ENCODE measurements at regions not wholly inside any gene's neighbourhood (a gene's known extent, or its start where the extent isn't known, plus 50 kb on each side); places are given as distances from the start of the nearest gene placed in this dataset.

GRCh38 chr6:155709262-155709661 lies 253.6 kb upstream of the NOX3 start:
- Mint-ChIP-seq H3K4me3 (no peak overlapping the region), H3K9me3 (peaks cover 6% of the 10 kb centered on the region; the same call in 1 of the 2 replicates), H3K27ac (no peak overlapping the region), H3K27me3 (ENCODE audit: insufficient read depth) (peaks cover 3% of the 10 kb centered on the region; the same call in 1 of the 2 replicates), H3K36me3 (ENCODE audit: low read depth) (peaks cover 11% of the 10 kb centered on the region), H3K4me1 (ENCODE audit: low read depth) (no peaks in the 10 kb centered on the region; the same call in 1 of the 2 replicates)
- TF ChIP-seq CTCF (IDR thresholded peaks at IDR 0.05) = no peak
- DNase-seq = no peak

GRCh38 chr6:155708100-155708499 lies 252.5 kb upstream of the NOX3 start:
- Mint-ChIP-seq H3K9me3 (peaks cover 6% of the 10 kb centered on the region; the same call in 1 of the 2 replicates), H3K36me3 (ENCODE audit: low read depth) (peaks cover 11% of the 10 kb centered on the region), H3K4me1 (ENCODE audit: low read depth) (no peaks in the 10 kb centered on the region; the same call in 1 of the 2 replicates), H3K4me3 (no peak overlapping the region), H3K27me3 (ENCODE audit: insufficient read depth) (peaks cover 3% of the 10 kb centered on the region; the same call in 1 of the 2 replicates), H3K27ac (no peak overlapping the region)
- no peak for TF ChIP-seq CTCF (IDR thresholded peaks at IDR 0.05)
- no peak for DNase-seq

- no peak overlapping the region for H3K4me3 Mint-ChIP-seq
These were observed 251.2 kb upstream of the NOX3 start for GRCh38 chr6:155706806-155707205.

GRCh38 chr6:155706341-155706740 lies 250.7 kb upstream of the NOX3 start:
- Mint-ChIP-seq H3K4me3 (no peak overlapping the region), H3K36me3 (ENCODE audit: low read depth) (peaks cover 11% of the 10 kb centered on the region), H3K9me3 (peaks cover 6% of the 10 kb centered on the region; the same call in 1 of the 2 replicates), H3K27me3 (ENCODE audit: insufficient read depth) (peaks cover 3% of the 10 kb centered on the region; the same call in 1 of the 2 replicates), H3K27ac (no peak overlapping the region), H3K4me1 (ENCODE audit: low read depth) (no peaks in the 10 kb centered on the region; the same call in 1 of the 2 replicates)
- TF ChIP-seq CTCF (IDR thresholded peaks at IDR 0.05) = no peak
- no peak for DNase-seq

More at GRCh38 chr6:155706806-155707205, 251.2 kb upstream of the NOX3 start:
- peaks cover 3% of the 10 kb centered on the region; the same call in 1 of the 2 replicates for H3K27me3 Mint-ChIP-seq (ENCODE audit: insufficient read depth)
- H3K4me1 Mint-ChIP-seq (ENCODE audit: low read depth) = no peaks in the 10 kb centered on the region; the same call in 1 of the 2 replicates
- no peak for TF ChIP-seq CTCF (IDR thresholded peaks at IDR 0.05)
- DNase-seq = no peak
- peaks cover 6% of the 10 kb centered on the region; the same call in 1 of the 2 replicates for H3K9me3 Mint-ChIP-seq
- H3K36me3 Mint-ChIP-seq (ENCODE audit: low read depth) = peaks cover 11% of the 10 kb centered on the region
- H3K27ac Mint-ChIP-seq = no peak overlapping the region

GRCh38 chr6:155701342-155701741 lies 245.7 kb upstream of the NOX3 start:
- DNase-seq = no peak
- H3K4me1 Mint-ChIP-seq (ENCODE audit: low read depth) = no peaks in the 10 kb centered on the region
- no peaks in the 10 kb centered on the region for H3K36me3 Mint-ChIP-seq (ENCODE audit: low read depth)
- no peak overlapping the region for H3K27ac Mint-ChIP-seq
- H3K27me3 Mint-ChIP-seq (ENCODE audit: insufficient read depth) = no peaks in the 10 kb centered on the region
- no peak overlapping the region for H3K4me3 Mint-ChIP-seq
- TF ChIP-seq CTCF (IDR thresholded peaks at IDR 0.05) = no peak
- H3K9me3 Mint-ChIP-seq = no peaks in the 10 kb centered on the region

Measured in HFFc6 (cell line).